Activated CD4-positive, alpha-beta T cell treated with anti-CD3 and anti-CD28 coated beads, Interleukin-2, amount 10 ng/mL, durations not matched to agents 7 days and 5 days (primary cell): ENCODE measurements at regions not wholly inside any gene's neighbourhood (a gene's known extent, or its start where the extent isn't known, plus 50 kb on each side); places are given as distances from the start of the nearest gene placed in this dataset.

Source experiments
- CTCF ChIA-PET: fragments of 350-600 bp; sonication (Branson Sonifier 250); formaldehyde crosslinking; loops from one replicate; lab custom pipeline; 2021; ENCODE audit warnings: antibody characterized with exemption; lab: Charles Lee
- POLR2A ChIA-PET: fragments of 350-600 bp; sonication (Branson Sonifier 250); formaldehyde crosslinking; loops from one replicate; lab custom pipeline; 2021; ENCODE audit warnings: antibody characterized with exemption; lab: Charles Lee
- DNase-seq: peaks from one replicate; pipeline ENCODE4 v3.0.0-alpha.2; 2020
- H3K27ac Mint-ChIP-seq: one replicate; pipeline ENCODE4 v1.8.0; 2021; ENCODE audit warnings: mild to moderate bottlenecking, moderate library complexity, mixed read lengths
- H3K27me3 Mint-ChIP-seq: one replicate; pipeline ENCODE4 v1.8.0; 2021; ENCODE audit warnings: mixed read lengths
- H3K36me3 Mint-ChIP-seq: one replicate; pipeline ENCODE4 v1.8.0; 2021; ENCODE audit warnings: low read depth, mixed read lengths
- H3K4me1 Mint-ChIP-seq: one replicate; pipeline ENCODE4 v1.8.0; 2021; ENCODE audit warnings: mixed read lengths
- H3K4me3 Mint-ChIP-seq: one replicate; pipeline ENCODE4 v1.8.0; 2021; ENCODE audit warnings: mild to moderate bottlenecking, moderate library complexity, mixed read lengths
- H3K9me3 Mint-ChIP-seq: one replicate; pipeline ENCODE4 v1.8.0; 2021; ENCODE audit warnings: mixed read lengths

GRCh38 chr10:44860811-44861736 is 50.1 kb upstream of the TMEM72 start:
- no peak for DNase-seq
- CTCF ChIA-PET = interaction anchor here (1.6 kb wide), 1 partner anchor 20 kb away, joined by 5 read pairs; no protein-coding TSS in a partner anchor
- H3K4me3 Mint-ChIP-seq = no peak overlapping the region
- POLR2A ChIA-PET = interaction anchor here (0.6 kb wide), 1 partner anchor 498 kb away, joined by 3 read pairs; no protein-coding TSS in a partner anchor
- peaks cover 29% of the 10 kb centered on the region for H3K27me3 Mint-ChIP-seq
- H3K9me3 Mint-ChIP-seq = no peaks in the 10 kb centered on the region
- H3K4me1 Mint-ChIP-seq = peaks cover 14% of the 10 kb centered on the region
- no peak overlapping the region for H3K27ac Mint-ChIP-seq
- H3K36me3 Mint-ChIP-seq = no peaks in the 10 kb centered on the region
